Neural cell (in vitro differentiated cells): ENCODE measurements at regions not wholly inside any gene's neighbourhood (a gene's known extent, or its start where the extent isn't known, plus 50 kb on each side); places are given as distances from the start of the nearest gene placed in this dataset.

Source experiments
- CTCF ChIP-seq: fragments of 450-650 bp; IDR thresholded peaks from 2 replicates; pipeline ENCODE4 v1.5.1; 2014; ENCODE audit warnings: antibody characterized with exemption, mild to moderate bottlenecking, moderate library complexity; ENCODE audit not compliant: poor library complexity, severe bottlenecking
- EP300 ChIP-seq: fragments of 450-650 bp; conservative IDR thresholded peaks from 2 replicates; pipeline ENCODE4 v1.6.1; 2014; ENCODE audit warnings: antibody characterized with exemption, mild to moderate bottlenecking, moderate library complexity; ENCODE audit not compliant: poor library complexity, severe bottlenecking
- EZH2 ChIP-seq: fragments of 200-600, 300-800 bp; shearing (Covaris generic), sonication (generic); IDR thresholded peaks from 2 replicates; pipeline ENCODE4 v1.6.1; 2014; ENCODE audit warnings: antibody characterized with exemption, low read length, borderline replicate concordance, mild to moderate bottlenecking; ENCODE audit not compliant: insufficient read depth, poor library complexity, severe bottlenecking
- POLR2AphosphoS5 ChIP-seq: IDR thresholded peaks from 2 replicates; pipeline ENCODE4 v1.6.1; 2012
- RAD21 ChIP-seq: fragments of 450-650 bp; conservative IDR thresholded peaks from 2 replicates; pipeline ENCODE4 v1.6.1; 2014; ENCODE audit warnings: antibody characterized with exemption, mild to moderate bottlenecking, moderate library complexity
- TF ChIP-seq, protein P1 (sequence below): IDR thresholded peaks from 2 replicates; pipeline ENCODE4 v1.6.1; 2012; ENCODE audit warnings: borderline replicate concordance

- TF ChIP-seq CTCF (no peak), RAD21 (no peak), EP300 (no peak), POLR2AphosphoS5 (no peak), EZH2 (no peak)
- TF ChIP-seq, protein P1, sequence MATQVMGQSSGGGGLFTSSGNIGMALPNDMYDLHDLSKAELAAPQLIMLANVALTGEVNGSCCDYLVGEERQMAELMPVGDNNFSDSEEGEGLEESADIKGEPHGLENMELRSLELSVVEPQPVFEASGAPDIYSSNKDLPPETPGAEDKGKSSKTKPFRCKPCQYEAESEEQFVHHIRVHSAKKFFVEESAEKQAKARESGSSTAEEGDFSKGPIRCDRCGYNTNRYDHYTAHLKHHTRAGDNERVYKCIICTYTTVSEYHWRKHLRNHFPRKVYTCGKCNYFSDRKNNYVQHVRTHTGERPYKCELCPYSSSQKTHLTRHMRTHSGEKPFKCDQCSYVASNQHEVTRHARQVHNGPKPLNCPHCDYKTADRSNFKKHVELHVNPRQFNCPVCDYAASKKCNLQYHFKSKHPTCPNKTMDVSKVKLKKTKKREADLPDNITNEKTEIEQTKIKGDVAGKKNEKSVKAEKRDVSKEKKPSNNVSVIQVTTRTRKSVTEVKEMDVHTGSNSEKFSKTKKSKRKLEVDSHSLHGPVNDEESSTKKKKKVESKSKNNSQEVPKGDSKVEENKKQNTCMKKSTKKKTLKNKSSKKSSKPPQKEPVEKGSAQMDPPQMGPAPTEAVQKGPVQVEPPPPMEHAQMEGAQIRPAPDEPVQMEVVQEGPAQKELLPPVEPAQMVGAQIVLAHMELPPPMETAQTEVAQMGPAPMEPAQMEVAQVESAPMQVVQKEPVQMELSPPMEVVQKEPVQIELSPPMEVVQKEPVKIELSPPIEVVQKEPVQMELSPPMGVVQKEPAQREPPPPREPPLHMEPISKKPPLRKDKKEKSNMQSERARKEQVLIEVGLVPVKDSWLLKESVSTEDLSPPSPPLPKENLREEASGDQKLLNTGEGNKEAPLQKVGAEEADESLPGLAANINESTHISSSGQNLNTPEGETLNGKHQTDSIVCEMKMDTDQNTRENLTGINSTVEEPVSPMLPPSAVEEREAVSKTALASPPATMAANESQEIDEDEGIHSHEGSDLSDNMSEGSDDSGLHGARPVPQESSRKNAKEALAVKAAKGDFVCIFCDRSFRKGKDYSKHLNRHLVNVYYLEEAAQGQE, result no peak
Observed at GRCh38 chr6:149190224-149190831, 127.2 kb upstream of the TAB2 start.
